NCI-H526 treated with DMSO at 0.1 percent for 48 hours (cell line): ENCODE measurements at regions not wholly inside any gene's neighbourhood (a gene's known extent, or its start where the extent isn't known, plus 50 kb on each side); places are given as distances from the start of the nearest gene placed in this dataset.
A peak's percentile ranks its signal among the peaks of the same experiment; 100 is the strongest.

Experiments
- DNase-seq: peaks from one replicate; lab custom pipeline; 2025; lab: John Stamatoyannopoulos, UW

DNA sequence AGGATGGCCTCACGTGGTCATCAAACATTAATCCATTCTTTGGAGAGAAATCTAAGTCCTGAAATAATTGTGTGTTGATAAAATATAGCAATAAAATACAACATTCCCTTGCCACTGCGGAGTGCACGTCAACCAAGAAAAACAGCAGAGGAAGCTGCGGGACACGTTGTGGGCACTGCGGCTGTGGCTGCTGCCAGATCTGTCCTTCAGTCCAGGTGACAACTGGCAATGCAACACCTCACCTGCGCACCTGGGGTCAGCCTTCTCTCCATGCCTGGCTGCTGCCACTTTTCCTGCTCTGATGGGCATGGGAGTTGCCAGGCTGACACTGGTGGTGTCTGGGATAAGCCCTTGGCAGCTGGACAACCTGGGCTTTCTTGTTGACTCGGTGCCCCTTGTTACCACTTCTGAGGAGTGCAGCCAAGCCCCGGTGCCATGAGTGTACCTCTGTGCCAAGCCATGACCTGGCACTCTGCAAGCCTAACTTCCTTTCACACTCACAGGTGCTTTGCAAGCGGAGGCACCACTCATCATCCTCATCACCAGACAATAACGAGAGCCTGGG lies 251.6 kb upstream of the TSHZ3 start:
- no peak for DNase-seq

DNA sequence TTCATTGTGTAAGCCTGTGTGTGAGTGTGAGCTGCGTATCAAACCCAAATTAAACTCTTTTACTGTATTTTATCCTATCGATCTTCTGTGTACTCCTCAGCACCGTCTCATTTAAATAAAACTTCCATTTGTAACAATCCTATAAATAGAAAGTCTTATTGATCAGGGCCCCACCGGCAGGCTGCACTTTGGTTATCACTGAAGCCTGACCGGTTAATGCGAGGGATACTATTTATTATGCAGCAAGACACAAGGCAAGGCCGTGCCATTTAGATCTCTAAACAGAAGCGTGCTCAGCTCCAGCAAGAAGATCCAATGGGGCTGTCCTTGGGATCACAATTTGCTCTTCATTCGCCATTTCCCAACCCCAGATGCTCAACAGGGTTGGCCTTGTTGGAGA lies 252.6 kb upstream of the TSHZ3 start:
- DNase-seq: peak; percentile 90

DNA sequence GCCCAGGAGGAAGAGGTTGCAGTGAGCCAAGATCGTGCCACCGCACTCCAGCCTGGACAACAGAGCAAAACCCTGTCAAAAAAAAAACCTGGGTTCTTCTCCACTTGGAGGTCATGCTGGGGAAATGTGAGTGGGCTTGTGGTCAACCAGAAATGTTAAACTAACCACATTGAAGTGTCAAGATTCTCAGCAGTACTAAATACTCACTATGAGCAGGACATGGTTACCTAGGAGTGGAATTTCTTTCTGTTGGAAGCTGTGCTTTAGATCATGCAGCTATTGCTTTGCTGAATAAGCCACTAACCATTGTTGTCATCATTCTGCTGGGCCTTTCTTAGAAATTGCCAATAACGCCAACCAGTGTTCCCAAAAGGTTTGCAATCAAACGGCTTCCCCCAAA lies 253.3 kb upstream of the TSHZ3 start:
- no peak for DNase-seq

GRCh38 chr19:31604493-31605040 lies 255.3 kb upstream of the TSHZ3 start:
- DNase-seq: no peak

DNA sequence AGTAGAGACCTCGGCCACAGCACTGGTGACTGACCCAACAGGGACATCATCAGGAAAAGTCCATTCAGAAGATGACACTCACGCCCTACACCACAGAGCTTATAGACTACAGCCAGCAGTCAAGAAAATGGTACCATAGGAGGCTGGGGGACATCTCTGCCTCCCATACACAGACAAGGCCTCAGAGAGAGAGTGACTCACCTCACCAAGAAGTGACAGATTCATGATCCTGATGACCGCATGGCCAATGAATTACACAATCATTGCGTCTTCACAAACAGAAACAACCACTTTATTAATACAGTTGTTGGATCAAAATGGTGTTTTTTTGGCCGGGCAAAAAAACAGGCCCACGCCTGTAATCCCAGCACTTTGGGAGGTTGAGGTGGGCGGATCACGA lies 260.8 kb upstream of the TSHZ3 start:
- no peak for DNase-seq

DNA sequence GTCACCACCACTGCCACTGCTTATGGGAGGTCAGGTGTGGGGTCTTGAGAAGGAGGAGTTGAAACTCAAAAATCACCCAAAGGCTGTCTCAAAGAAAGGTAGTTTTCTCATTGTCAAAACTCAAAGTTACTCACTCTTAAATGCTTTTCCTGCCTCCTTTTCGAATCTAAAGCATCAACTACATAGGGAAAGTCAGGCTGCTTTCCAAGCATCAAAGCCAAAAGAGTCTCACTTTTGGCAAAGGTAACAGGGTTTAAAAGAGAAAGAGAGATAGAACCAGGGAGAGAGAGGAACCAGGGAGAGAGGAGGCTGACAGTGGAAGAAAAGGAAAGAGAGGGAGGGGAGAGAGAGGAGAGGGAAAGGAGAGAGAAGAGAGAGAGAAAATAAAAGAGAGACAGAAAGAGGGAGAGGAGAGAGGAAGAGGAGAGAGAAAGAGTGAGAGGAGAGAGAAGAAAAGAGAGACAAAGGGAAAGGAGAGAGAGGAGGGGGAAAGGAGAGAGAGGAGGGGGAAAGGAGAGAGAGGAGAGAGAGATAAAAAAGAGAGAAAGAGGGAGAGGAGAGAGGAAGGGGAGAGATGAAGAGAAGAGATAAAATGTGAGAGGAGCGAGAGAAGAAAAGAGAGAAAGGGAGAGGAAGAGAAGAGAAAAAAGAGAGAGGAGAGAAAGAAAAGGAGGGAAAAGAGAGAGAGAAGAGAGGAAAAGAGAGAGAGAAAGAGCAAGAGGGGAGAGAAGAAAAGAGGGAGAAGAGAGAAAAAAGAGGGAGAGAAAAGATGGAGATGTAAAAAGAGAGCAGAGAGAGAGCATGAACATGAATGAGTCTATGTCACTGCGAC lies 262.0 kb upstream of the TSHZ3 start:
- no peak for DNase-seq

- no peak for DNase-seq
Observed at GRCh38 chr19:31612873-31613272, 263.6 kb upstream of the TSHZ3 start.

DNA sequence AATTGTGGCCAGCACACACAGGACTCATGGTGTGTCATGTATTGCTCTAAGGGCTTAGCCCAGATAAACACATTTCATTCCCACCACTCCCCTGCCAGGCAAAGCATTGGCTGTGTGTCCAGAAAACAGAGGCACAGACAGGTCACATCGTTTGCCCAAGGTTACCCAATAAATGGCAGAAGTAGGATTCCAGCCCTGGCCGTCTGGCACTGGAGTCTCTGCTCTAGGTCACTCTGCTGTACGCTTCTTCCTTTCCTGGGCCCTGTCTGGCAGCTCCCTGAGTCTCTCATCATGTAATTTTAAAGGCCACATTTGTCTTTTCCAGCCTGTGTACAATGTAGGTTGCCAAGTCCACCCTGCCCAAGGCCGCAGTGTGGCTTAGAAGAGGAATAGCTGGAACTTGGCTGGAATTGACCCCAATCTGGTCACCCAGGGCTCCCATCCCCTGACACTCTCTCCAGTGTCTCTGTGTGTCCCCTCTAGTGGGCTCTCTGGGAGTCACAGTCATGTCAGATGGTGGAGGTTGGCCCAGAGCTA lies 264.5 kb upstream of the TSHZ3 start:
- no peak for DNase-seq

DNA sequence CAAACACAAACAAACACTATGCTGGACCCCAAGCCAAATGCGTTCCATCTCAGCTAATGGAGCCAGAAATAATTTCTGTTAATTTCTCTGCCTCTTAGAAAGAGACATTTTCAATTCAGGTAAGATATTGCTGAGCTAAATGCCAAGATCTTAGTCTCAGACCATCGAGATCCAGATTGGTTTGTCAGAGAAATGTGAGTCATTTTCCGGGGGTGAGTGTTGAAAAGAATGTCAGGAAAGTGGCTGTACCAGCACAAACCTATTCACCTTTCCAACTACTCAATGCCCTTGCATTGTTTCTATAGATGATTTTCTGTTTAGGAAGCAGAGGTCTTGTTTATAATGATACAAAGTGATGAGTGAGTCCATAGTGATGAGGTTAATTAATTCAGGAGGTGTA lies 266.8 kb upstream of the TSHZ3 start:
- no peak for DNase-seq

DNA sequence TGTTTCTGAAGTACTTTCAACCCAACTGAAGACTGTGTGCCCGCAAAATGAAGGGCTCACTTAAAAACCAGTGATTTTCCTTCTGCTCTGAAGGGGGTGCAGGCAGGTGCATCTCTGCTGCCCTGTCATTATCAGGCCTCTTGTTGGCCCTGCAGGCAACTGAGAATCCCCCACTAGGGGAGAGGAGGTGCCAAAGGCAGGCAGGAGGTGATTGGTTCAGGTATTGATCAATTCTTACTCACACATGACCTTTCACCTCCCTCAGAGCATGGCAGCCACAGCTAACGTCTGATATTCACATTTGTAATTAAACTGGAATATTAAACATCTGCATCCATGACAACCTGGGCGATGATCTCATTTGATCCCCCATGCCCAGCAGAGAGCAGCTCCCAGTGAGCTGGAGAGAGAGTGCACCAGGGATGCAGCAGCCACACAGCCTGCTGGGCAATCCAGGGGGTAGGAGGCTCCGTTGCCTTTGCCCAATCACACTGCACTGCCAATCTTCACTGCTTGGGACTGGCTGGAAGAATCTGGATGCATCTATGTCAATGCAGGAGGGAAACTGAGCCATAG lies 267.9 kb upstream of the TSHZ3 start:
- DNase-seq: no peak

- no peak for DNase-seq
Observed at GRCh38 chr19:31625056-31625455, 275.8 kb upstream of the TSHZ3 start.

GRCh38 chr19:31625575-31625974 lies 276.3 kb upstream of the TSHZ3 start:
- DNase-seq: no peak

DNA sequence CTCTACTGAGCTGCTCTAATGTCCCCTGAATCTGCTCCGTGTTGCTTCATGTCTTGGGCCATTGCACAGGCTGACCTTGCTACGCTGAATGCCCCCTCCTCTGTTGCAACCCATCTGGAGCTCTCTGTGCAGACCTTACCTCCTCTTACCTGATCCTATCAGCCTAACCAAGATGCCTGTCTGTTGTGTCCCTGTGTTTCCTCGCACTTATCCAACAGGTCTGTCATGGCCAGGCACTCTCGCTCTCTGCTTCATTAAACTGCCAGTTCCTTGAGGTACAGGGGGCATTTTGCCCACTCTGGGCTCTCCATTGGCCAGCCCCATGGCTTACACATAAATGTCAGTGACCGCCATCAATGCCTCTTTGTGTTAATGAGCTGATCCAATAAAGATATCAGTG lies 277.7 kb upstream of the TSHZ3 start:
- DNase-seq: no peak

DNA sequence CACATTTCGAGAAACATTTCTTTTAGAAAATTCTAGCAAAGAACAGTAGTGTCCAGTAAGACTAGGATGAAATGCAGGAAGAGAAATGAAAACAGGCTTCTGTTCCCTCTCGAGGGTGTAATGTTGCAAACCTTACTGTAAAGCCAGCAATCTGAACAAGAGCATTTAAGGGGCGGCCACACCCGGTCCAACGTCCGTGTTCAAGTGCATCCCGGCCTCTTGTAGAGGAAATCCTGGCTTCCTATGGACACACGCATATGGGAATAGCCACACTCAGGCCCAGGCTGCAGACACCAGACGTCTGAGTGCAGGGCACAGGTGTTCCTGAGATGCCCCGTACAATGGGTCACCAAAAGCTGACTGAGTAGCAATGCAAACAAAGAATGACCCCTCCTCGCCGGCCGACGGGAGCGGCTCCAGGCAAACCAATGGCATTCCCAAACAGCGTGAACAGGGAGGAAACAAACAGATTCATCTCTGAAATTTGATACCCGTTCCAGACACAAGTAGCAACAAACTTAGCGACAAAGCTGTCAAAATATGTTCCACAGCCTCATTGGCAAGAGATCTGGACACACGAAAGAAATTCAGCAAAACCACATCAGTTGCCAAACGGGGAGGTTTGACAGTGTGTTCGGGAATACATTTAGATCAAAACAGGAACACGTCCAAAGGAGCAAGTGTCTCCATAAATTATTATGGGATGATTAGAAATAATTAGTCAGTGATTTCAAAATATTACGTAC lies 278.6 kb upstream of the TSHZ3 start:
- no peak for DNase-seq

GRCh38 chr19:31629579-31630363 lies 280.5 kb upstream of the TSHZ3 start:
- DNase-seq: no peak

DNA sequence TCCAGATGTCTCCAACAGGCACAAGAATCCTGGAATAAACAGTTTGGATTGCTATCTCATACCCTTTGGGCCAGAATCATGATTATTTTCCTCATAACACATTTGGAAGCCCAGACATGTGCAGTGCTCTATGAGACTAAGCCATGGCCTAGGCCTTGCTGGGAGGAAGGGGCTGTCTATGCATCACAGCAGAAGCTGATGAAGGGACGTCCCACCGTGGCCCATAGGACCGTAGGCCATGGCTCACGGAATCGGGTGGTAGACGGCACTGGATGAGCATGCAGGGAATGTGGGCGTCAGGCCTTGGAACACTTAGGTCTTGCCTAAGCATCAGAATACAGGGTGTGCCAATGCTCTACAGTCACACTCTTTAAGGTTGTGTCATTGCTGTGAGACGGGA lies 283.8 kb upstream of the TSHZ3 start:
- DNase-seq: no peak

GRCh38 chr19:31639306-31639705 lies 290.1 kb upstream of the TSHZ3 start:
- DNase-seq: no peak

DNA sequence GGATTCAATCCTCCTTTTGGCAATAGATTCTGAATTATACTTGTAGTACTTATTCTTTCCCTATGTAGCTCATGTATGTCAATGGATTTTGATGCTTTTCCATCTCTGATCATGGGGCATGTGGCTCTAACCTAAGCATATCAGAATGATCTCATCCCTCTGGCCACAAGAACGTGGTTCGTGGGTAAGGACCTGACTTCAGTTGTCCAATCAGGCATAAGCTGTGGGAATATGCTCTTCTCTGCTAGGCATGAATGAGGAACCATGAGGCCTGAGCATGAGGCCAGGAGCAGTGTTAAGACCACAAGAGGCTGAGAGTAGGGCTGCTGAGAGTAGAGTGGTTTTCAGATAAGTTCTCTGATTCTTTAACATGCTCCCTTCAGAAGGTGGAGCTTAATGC lies 292.4 kb upstream of the TSHZ3 start:
- no peak for DNase-seq

DNA sequence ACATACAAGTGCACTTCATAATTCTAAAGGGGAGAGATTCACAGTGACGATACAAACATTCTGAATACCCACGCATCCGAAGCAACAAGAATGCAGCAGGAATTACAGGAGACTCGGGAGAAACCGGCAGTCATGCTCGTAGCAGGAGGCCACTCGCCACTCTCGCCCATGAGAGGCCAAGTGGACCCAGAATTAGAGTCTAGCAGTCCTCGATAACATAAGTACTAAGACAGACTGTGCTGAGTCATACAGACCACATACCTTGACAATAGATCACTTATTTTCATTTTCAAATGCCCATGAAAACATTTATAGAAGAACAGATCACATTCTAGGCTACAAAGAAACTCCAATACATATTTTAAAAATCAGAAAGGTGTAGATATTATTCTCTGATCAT lies 299.1 kb upstream of the TSHZ3 start:
- no peak for DNase-seq

DNA sequence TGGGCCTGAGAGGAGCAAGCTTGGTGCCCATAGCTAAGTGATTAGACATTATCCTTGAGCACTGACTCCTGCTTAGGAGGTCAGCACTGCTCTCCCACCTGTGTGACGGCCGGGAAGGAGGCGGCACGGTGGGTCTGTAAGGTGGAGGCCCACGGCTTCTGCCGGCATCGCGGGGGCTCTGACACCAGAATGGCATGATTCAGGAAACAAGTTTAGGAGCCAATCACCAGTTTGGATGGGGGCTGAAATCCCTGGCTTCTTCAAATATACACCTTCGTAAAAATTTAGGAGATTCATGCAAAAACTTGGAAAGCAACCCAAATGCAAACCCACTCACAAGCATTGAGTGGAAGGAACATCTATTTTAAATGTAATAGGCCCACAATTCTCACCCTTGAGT lies 307.3 kb upstream of the TSHZ3 start:
- DNase-seq: no peak
